ENCODE measurements at regions not wholly inside any gene's neighbourhood (a gene's known extent, or its start where the extent isn't known, plus 50 kb on each side); places are given as distances from the start of the nearest gene placed in this dataset.

- H3K9me3 ChIP-seq (ENCODE audit: control insufficient read depth, insufficient read depth, low read depth, low read length) = no peaks in the 10 kb centered on the region
These were observed 812.3 kb upstream of the FRG1 start for GRCh38 chr4:189128341-189128740.

DNA sequence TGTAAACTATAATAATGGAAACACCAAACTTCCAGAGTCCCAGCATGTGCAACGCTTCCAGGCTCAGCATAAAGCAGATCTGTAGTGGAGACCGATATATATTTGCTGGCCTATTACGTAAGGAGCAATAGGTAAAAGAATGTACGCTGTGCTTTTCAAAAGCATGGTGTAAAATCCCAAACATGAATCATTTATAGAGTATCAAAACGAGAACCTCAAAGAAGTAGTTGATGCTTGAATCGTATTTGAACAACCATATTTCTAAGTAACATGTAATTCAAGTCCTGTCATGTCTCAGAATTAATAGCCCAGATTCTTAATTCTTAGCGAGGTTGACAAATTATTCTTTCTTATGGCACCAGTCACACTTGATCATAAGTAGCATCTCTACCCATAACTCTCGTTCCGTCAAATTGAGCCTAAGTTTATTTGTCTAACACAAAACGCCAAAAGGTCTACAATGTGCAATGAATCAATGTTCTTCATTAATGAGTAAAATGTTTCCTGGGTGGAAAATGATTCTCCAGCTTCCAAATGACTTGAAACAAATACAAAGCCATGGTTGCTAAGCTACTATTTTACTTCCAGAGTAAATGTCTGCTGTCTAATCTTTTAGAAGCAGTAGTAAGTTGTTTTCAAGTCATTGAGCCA, 811.5 kb upstream of the FRG1 start:
- POLR2A ChIA-PET = interaction anchor here (0.6 kb wide), 1 partner anchor 1120 kb away, joined by 6 read pairs; no protein-coding TSS in a partner anchor
- Histone ChIP-seq H3K9me3 (ENCODE audit: control insufficient read depth, insufficient read depth, low read depth, low read length) (no peaks in the 10 kb centered on the region), H3K4me3 (ENCODE audit: low read depth in 2 of 2, low read length in 2 of 2) (no peak overlapping the region), H3K27ac (ENCODE audit: low read length) (no peak overlapping the region), H3K27me3 (ENCODE audit: control insufficient read depth, insufficient read depth, low read length) (no peaks in the 10 kb centered on the region), H3K4me1 (ENCODE audit: control insufficient read depth, insufficient read depth, low read length) (no peaks in the 10 kb centered on the region), H3K36me3 (ENCODE audit: control insufficient read depth, insufficient read depth, low read length) (no peaks in the 10 kb centered on the region)
- CTCF ChIA-PET = no interaction called here
- no peak for TF ChIP-seq CTCF (IDR thresholded peaks at IDR 0.05)
- in situ Hi-C loops (cut with HindIII; ENCODE audit: low pct_unique_long_range_greater_than_20kb, low sequenced_read_pairs) (no loop called here), intact Hi-C loops (cut with micrococcal nuclease; ENCODE audit: unreplicated experiment) (no loop called here)
- no peak for DNase-seq (ENCODE audit: low read depth, low spot score)
- ATAC-seq = no peak
- no TSS peak for BruUV-seq (replicated peaks)

More at GRCh38 chr4:189128341-189128740, 812.3 kb upstream of the FRG1 start:
- DNase-seq (ENCODE audit: low read depth, low spot score) (no peak), ATAC-seq (no peak)
- no peaks in the 10 kb centered on the region for H3K4me1 ChIP-seq (ENCODE audit: control insufficient read depth, insufficient read depth, low read length)
- no TSS peak for BruUV-seq (replicated peaks)
- intact Hi-C loops (cut with micrococcal nuclease; ENCODE audit: unreplicated experiment) (no loop called here), in situ Hi-C loops (cut with HindIII; ENCODE audit: low pct_unique_long_range_greater_than_20kb, low sequenced_read_pairs) (no loop called here)
- no peak overlapping the region for H3K27ac ChIP-seq (ENCODE audit: low read length)
- no peaks in the 10 kb centered on the region for H3K36me3 ChIP-seq (ENCODE audit: control insufficient read depth, insufficient read depth, low read length)
- POLR2A ChIA-PET = no interaction called here
- no peak overlapping the region for H3K4me3 ChIP-seq (ENCODE audit: low read depth in 2 of 2, low read length in 2 of 2)
- no peaks in the 10 kb centered on the region for H3K27me3 ChIP-seq (ENCODE audit: control insufficient read depth, insufficient read depth, low read length)
- TF ChIP-seq, protein P1, sequence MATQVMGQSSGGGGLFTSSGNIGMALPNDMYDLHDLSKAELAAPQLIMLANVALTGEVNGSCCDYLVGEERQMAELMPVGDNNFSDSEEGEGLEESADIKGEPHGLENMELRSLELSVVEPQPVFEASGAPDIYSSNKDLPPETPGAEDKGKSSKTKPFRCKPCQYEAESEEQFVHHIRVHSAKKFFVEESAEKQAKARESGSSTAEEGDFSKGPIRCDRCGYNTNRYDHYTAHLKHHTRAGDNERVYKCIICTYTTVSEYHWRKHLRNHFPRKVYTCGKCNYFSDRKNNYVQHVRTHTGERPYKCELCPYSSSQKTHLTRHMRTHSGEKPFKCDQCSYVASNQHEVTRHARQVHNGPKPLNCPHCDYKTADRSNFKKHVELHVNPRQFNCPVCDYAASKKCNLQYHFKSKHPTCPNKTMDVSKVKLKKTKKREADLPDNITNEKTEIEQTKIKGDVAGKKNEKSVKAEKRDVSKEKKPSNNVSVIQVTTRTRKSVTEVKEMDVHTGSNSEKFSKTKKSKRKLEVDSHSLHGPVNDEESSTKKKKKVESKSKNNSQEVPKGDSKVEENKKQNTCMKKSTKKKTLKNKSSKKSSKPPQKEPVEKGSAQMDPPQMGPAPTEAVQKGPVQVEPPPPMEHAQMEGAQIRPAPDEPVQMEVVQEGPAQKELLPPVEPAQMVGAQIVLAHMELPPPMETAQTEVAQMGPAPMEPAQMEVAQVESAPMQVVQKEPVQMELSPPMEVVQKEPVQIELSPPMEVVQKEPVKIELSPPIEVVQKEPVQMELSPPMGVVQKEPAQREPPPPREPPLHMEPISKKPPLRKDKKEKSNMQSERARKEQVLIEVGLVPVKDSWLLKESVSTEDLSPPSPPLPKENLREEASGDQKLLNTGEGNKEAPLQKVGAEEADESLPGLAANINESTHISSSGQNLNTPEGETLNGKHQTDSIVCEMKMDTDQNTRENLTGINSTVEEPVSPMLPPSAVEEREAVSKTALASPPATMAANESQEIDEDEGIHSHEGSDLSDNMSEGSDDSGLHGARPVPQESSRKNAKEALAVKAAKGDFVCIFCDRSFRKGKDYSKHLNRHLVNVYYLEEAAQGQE (IDR thresholded peaks at IDR 0.05; ENCODE audit: insufficient read depth in 1 of 2, low read depth in 2 of 2, low read length in 1 of 2) = no peak
- TF ChIP-seq POLR2AphosphoS5 (IDR thresholded peaks at IDR 0.05; ENCODE audit: low read depth, low read length) = no peak
- TF ChIP-seq CTCF (IDR thresholded peaks at IDR 0.05) = no peak
- no peak for TF ChIP-seq SIN3A (IDR thresholded peaks at IDR 0.05; ENCODE audit: borderline replicate concordance, insufficient read depth, low read depth, low read length)
- no peak for TF ChIP-seq TCF7L2 (IDR thresholded peaks at IDR 0.05; ENCODE audit: low read depth, low read length)
- CTCF ChIA-PET = no interaction called here
